Thyroid gland (tissue), 4 donors: ENCODE measurements at regions not wholly inside any gene's neighbourhood (a gene's known extent, or its start where the extent isn't known, plus 50 kb on each side); places are given as distances from the start of the nearest gene placed in this dataset.

ENCODE experiments used
- CTCF ChIP-seq, 6 experiments: fragments of 200-600 bp in 3 of 6; fragments of 450-650 bp in 3 of 6; sonication (generic) in 3 of 6; IDR thresholded peaks; one replicate each; pipeline ENCODE4 v1.5.1; 2016 to 2019; ENCODE audit warnings: antibody characterized with exemption in 6 of 6, mild to moderate bottlenecking in 2 of 6, inconsistent platforms in 1 of 6, moderate library complexity in 1 of 6
- POLR2A ChIP-seq, 2 donors: fragments of 450-650 bp; IDR thresholded peaks; one replicate each; pipeline ENCODE4 v1.6.1; 2017; ENCODE audit warnings: antibody characterized with exemption in 2 of 2, mild to moderate bottlenecking in 2 of 2, moderate library complexity in 1 of 2

- TF ChIP-seq CTCF (IDR thresholded peaks at IDR 0.05) (no peak), POLR2A (IDR thresholded peaks at IDR 0.05) (no peak)
Observed at GRCh38 chr2:144094408-144095151, 425.3 kb downstream of the ZEB2 start.
